ENCODE measurements at regions not wholly inside any gene's neighbourhood (a gene's known extent, or its start where the extent isn't known, plus 50 kb on each side); places are given as distances from the start of the nearest gene placed in this dataset.

DNA sequence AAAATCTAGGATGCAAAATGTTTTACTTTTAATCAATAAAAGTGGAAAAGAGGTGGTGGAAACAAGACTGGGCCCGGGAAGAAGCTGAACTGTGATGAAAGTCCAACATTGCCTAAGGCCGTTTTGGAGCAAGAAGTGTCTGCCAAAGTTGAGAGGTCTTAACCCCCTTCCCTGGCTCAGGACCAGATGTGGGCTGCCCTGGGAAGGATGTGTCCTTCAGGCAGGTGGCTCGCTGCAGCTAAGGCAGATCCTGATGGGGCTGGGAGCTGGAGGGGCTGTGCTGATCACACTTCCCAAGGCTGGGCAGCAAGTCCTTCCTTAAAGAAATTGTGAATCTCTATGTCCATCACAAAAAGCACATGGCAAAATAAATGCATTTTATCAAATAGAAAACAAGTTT, 581.6 kb downstream of the GALC start:
- TF ChIP-seq EZH2 (IDR thresholded peaks at IDR 0.05; ENCODE audit: borderline replicate concordance) (no peak), EZH2phosphoT487 (IDR thresholded peaks at IDR 0.05; ENCODE audit: low read depth, severe bottlenecking, unreplicated experiment) (no peak)
- TF ChIP-seq, protein P1, sequence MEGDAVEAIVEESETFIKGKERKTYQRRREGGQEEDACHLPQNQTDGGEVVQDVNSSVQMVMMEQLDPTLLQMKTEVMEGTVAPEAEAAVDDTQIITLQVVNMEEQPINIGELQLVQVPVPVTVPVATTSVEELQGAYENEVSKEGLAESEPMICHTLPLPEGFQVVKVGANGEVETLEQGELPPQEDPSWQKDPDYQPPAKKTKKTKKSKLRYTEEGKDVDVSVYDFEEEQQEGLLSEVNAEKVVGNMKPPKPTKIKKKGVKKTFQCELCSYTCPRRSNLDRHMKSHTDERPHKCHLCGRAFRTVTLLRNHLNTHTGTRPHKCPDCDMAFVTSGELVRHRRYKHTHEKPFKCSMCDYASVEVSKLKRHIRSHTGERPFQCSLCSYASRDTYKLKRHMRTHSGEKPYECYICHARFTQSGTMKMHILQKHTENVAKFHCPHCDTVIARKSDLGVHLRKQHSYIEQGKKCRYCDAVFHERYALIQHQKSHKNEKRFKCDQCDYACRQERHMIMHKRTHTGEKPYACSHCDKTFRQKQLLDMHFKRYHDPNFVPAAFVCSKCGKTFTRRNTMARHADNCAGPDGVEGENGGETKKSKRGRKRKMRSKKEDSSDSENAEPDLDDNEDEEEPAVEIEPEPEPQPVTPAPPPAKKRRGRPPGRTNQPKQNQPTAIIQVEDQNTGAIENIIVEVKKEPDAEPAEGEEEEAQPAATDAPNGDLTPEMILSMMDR (IDR thresholded peaks at IDR 0.05; ENCODE audit: poor library complexity) = no peak

Measured in hepatocyte (in vitro differentiated cells).